NCI-H446 treated with DMSO at 0.1 percent for 48 hours (cell line): ENCODE measurements at regions not wholly inside any gene's neighbourhood (a gene's known extent, or its start where the extent isn't known, plus 50 kb on each side); places are given as distances from the start of the nearest gene placed in this dataset.
"Not testable (repeated sequence)": the region's sequence is repeated elsewhere in the genome, so short reads cannot be mapped to it uniquely, and the experiment has no call there.

Source experiments
- DNase-seq: peaks from one replicate; lab custom pipeline; 2025; lab: John Stamatoyannopoulos, UW

DNA sequence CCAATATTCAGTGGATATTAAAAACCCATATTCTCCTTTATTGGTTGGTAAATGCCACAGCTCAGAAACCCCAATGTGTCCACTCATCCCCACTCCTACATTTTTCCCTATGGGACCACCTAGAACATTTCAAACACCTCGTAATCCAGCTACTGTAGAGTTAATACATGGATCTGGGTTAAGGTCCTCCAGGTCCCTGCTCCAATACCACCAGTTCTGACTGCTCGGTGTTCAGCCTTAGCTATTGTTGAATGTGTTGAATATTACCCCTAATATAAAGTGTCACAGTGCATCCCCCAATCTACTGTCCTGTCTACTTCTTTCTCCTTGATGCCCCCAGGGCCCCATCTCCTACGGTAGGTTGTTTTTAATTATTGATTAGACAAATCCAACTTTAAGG is 231.5 kb downstream of the PCSK1 start:
- DNase-seq = no peak

- no peak for DNase-seq
Measured at GRCh38 chr5:96200641-96201040, 232.4 kb downstream of the PCSK1 start.

DNA sequence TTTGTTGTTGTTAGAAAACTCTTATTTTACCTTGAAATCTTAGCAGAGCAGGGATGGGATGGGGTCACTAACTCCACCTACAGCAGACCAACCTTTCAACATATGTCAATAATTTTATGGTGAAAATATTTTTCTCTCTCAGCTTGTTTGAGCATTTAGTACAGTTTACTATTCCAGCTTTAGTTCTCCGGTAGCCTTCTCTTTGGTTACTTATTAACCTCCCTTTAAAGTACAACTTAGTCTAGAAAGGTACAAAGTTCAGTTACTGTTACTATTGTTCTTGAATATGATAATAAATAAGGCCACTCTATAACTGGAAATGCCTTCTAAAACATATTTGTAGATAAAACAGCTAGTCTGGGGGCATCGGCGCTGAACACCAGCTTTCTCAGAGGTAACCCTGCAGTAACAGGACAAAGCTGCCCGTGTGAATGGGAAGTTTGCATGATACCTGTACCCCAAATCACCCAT is 233.3 kb downstream of the PCSK1 start:
- no peak for DNase-seq

DNA sequence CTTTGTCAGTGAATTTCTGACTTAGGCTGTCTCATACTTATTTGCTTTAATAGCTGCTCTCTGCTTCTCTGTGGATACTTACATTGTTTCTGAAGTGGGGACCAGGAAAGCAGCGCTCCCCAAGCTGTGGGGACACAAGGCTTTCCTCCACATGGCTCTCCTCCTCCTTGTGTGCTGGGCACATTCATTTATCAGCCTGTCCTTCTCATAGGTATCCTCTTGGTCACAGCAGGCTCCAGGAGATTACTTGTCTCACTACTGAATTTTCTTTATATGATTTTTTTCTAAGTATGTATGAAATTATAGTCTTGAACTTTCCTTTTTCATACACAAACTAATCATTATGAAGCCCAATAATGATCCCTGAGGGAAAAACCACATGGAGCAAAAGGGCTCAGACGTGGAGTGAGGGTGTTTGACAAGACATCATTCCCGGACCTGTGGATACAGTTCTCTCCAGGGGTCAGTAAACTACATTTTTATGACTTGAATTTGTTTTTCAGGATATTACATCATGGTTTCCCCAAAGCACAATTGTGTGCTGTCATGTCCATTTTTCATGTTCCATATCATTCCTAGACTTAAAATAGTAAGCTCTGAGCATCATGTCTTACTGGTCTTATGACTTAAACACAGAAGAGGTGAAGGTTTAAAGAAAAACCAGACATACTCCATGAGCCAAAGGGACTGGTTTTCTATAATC is 234.5 kb downstream of the PCSK1 start:
- DNase-seq = no peak

DNA sequence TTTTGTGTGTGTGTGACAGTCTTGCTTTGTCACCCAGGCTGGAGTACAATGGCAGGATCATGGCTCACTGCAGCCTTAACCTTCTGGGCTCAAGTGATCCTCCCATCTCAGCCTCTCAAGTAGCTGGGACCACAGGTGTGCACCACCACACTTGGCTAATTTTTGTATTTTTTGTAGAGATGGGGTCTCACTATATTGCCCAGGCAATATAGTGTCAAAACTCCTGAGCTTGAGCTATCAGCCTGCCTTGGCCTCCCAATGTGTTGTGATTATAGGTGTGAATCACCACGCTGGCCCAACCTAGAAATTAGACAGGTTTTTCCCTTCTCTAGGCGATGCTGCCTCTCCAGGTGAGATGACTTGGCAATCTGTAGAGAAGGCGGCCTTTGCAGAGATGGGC is 235.3 kb downstream of the PCSK1 start:
- DNase-seq = not testable (repeated sequence)

GRCh38 chr5:96197347-96197746 is 235.7 kb upstream of the ELL2 start:
- no peak for DNase-seq

DNA sequence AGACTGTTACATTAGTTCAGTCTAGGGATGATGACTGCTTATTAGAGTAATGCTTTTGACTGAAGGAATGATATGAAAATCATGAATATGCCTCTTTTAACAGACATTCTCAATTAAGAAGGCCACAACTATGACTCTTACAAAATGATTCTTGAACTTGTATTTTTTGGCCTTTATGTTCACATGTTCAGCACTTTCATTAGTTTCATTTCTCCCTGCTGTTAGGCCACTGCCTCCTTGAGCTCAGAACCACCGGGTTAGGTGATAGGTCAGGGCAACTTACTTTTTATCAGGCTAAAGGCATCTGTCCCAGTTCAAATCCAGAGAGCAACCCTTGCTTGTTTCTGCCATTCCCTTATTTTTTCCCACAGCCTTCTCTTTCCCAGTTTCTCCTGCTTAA is 235.2 kb upstream of the ELL2 start:
- DNase-seq = no peak

- no peak for DNase-seq
Measured at GRCh38 chr5:96196407-96196806, 234.8 kb upstream of the ELL2 start.

- DNase-seq = no peak
Measured at GRCh38 chr5:96195123-96195522, 233.5 kb upstream of the ELL2 start.

DNA sequence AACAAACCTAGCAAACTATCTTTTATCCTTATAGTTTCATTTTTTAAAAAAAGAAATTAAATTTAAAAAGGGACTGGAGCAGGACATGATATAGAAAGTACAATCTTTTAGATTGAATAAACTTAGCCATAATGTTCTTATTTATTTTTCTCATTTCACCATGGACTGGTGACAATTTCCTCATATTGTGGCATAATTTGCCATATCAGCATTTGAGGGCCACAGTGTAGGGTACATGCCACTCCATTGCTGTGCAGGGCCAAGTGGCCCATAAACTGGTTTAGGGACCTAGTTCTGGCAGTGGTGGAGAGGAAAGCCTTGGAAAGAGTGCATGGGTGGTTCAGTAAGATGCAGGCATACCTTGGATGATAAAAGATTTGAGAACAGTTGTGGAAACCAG is 232.9 kb upstream of the ELL2 start:
- no peak for DNase-seq

GRCh38 chr5:96193946-96194345 is 232.3 kb upstream of the ELL2 start:
- DNase-seq = no peak

DNA sequence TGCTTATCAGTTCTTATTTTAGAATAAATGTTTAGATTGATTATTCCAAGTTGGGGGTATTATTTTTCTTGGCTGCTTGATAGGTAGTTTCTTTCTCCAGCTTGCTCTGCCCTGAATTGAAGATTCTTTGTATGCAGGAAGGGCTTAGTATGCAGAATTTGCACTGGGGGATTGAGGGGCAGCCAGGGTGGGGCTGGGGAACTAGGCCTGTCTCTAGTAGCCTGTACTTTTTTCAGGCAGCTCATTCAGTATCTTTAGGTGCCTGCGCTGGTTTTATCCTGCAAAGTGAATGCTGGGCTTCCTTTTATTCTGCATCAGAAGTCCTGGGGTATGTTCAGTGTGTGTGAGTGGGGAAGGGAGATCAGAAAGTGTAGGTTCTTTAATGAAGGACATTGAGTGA is 228.3 kb upstream of the ELL2 start:
- DNase-seq = no peak

DNA sequence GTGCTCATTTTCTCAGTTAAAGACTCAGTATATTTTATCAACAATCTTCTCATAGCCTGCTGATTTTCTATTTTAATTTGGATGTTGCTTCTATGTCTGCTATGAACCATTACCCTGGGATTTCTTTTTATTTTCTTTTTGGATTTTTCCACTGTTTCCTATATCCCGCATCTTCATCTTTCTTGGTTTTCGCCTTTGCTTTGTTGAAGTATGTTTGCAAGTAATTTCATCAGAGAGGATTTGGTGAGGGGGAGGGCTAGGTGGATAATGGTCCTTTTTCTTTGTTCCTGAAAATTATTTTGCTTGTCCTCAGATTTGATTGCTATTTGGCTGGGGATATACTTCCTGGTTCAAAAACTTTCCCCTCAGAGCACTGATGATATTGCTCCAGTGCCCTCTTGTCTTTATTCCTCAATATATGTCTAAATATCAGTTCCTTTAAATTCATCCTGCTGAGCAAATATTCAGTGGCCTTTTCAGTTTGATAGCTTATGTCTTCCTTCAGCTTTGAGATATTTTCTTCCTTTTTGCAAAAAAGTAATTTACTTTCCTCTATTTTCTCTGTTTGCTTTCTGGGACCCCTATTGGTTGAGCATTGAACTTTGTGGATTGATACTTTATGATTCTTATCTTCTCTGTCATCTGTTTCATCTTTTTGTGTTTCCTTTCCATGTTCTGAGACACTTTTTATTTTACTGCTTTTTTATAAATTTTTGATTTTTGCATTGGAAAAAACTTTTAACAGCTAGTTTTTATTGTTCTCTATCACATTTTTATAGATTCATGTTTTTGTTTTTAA is 227.6 kb upstream of the ELL2 start:
- DNase-seq = no peak

- no peak for DNase-seq
Measured at GRCh38 chr5:96187309-96188027, 225.8 kb upstream of the ELL2 start.

- DNase-seq = not testable (repeated sequence)
Measured at GRCh38 chr5:96184510-96184909, 222.9 kb upstream of the ELL2 start.

- no peak for DNase-seq
Measured at GRCh38 chr5:96180684-96181435, 219.2 kb upstream of the ELL2 start.

GRCh38 chr5:96177303-96177869 is 215.7 kb upstream of the ELL2 start:
- no peak for DNase-seq

GRCh38 chr5:96176022-96176421 is 214.4 kb upstream of the ELL2 start:
- DNase-seq = no peak

GRCh38 chr5:96175090-96175489 is 213.4 kb upstream of the ELL2 start:
- DNase-seq = no peak

DNA sequence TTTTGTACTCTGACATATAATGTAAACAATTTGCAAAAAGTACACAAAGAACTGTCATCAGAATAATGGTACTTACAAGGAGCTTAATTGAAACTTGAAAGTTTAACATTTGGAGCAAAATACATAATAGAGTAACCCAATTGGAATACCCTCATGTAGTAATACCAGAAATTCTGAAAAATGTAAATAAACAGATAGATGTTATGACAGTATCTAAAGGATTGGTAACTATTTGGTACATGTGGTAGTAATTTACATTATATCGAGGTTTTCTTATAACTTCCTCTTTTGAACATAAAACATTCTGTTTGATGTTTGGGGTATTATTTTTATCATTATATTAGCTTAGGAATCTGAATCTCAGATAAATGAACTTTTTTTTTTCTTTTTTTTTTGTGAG is 211.7 kb upstream of the ELL2 start:
- DNase-seq = no peak

DNA sequence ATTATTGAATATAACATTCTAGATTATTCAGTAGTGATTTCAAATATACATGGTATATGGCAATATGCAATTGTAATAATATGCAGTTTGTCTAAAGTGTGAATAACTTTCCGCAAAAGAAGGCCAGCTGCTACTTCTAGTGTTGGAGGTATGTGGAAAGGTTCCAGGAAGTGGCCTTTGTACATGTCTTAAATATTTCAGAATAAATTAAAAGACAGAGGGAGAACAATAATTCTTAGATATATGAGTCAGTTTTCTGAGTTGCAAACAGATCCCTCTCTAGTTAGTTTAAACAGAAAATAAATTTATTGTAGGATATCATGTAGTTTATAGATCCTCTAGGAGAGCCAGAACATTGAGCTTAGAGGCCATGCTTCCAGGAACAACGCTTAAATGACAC is 210.8 kb upstream of the ELL2 start:
- DNase-seq = no peak

- DNase-seq = not testable (repeated sequence)
Measured at GRCh38 chr5:96171973-96172372, 210.3 kb upstream of the ELL2 start.
